Coronary artery (tissue), 2 donors: ENCODE measurements at regions not wholly inside any gene's neighbourhood (a gene's known extent, or its start where the extent isn't known, plus 50 kb on each side); places are given as distances from the start of the nearest gene placed in this dataset.

ENCODE experiments used
- DNase-seq: peaks from one replicate; pipeline ENCODE4 v3.0.0-alpha.2; 2017; ENCODE audit warnings: low spot score
- H3K27ac ChIP-seq, 2 donors: fragments of 200-600 bp; sonication (generic); one replicate each; pipeline ENCODE4 v1.5.1; 2016 to 2019
- H3K4me3 ChIP-seq: fragments of 200-600 bp; sonication (generic); 2 replicates; pipeline ENCODE4 v1.5.1; 2016; ENCODE audit warnings: mild to moderate bottlenecking, moderate library complexity
- CTCF ChIP-seq: fragments of 200-600 bp; sonication (generic); IDR thresholded peaks from one replicate; pipeline ENCODE4 v1.5.1; 2019; ENCODE audit warnings: antibody characterized with exemption

DNA sequence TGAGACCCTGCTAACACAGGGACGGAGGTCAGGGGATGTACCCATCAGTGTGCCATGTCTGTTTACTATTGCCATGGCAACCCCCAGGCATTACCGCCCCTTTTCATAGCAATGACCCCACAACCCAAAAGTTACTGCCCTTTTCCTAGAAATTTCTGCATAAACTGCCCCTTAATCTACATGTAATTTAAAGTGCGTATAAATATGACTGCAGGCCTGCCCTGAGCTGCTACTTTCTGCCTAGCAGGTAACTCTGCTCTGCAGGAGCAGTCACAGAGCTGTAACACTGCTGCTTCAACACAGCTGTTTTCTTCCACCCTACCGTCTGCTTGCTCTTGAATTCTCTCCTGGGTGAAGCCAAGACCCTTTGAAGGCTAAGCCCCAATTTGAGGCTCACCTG, 57.1 kb upstream of the RPS6KA2 start:
- DNase-seq = no peak
- no peak overlapping the region for H3K4me3 ChIP-seq
- no peak for TF ChIP-seq CTCF
- no peak overlapping the region for H3K27ac ChIP-seq

GRCh38 chr6:166683477-166683876, 56.4 kb upstream of the RPS6KA2 start:
- no peak for TF ChIP-seq CTCF
- Histone ChIP-seq H3K4me3 (no peak overlapping the region), H3K27ac (no peak overlapping the region)
- DNase-seq = no peak

GRCh38 chr6:166679566-166679965, 52.5 kb upstream of the RPS6KA2 start:
- no peak for TF ChIP-seq CTCF
- DNase-seq = no peak
- no peak overlapping the region for H3K4me3 ChIP-seq
- H3K27ac ChIP-seq = no peak overlapping the region

DNA sequence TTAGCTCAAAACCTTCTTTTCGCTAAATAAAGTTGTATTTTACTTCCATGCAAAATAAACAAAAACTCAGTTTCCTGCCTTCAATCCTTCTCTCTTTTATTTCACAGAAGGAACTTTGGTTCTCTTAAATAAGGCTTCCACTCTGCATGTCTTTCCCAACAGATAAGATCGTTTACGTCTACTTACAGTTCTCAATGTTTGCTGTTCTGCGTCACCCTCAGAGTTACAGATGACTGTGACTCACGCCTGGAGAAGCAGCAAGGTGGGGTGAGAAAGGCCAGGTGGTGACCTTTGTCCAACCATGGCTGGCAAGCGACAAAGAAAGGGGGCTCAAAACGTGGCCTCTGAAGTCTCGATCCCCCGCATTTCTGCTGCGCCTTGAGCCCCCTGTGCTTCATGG, 51.4 kb upstream of the RPS6KA2 start:
- DNase-seq = no peak
- Histone ChIP-seq H3K27ac (no peak overlapping the region), H3K4me3 (no peak overlapping the region)
- TF ChIP-seq CTCF = no peak

DNA sequence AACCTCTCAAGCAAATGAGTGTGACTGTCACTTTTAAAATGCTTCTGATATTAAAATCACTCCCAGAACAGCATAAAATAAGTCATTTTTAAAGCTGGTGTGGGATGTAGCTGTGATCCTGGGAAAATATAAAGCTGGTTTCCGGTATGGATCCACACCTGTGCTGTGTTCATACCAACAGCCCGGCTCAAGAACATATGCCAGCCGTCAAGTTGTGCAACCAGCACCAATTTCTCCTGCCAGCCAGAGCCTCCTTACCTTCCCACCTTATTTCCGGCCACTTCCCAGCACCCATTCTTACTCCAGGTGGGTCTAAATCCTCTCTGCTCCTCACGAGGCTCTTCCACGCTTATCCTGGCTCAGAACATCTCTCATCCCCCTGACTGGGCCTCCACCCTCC, 50.9 kb upstream of the RPS6KA2 start:
- Histone ChIP-seq H3K4me3 (no peak overlapping the region), H3K27ac (no peak overlapping the region)
- no peak for DNase-seq
- TF ChIP-seq CTCF = no peak
